HG03442 (cell line): ENCODE measurements at regions not wholly inside any gene's neighbourhood (a gene's known extent, or its start where the extent isn't known, plus 50 kb on each side); places are given as distances from the start of the nearest gene placed in this dataset.
"Not testable (repeated sequence)": the region's sequence is repeated elsewhere in the genome, so short reads cannot be mapped to it uniquely, and the experiment has no call there.

Experiments
- ATAC-seq: cut with Tn5 transposase; IDR thresholded peaks from one replicate; pipeline ENCODE4 v1.9.1; 2021; ENCODE audit warnings: mild to moderate bottlenecking, moderate library complexity; ENCODE audit not compliant: unreplicated experiment

- ATAC-seq = not testable (repeated sequence)
Observed at GRCh38 chr20:47892681-47893080, 107.4 kb upstream of the SULF2 start.

- not testable (repeated sequence) for ATAC-seq
Observed at GRCh38 chr20:47890708-47891107, 105.4 kb upstream of the SULF2 start.

- not testable (repeated sequence) for ATAC-seq
Observed at GRCh38 chr20:47889751-47890150, 104.5 kb upstream of the SULF2 start.

- ATAC-seq = no peak
Observed at GRCh38 chr20:47888351-47888750, 103.1 kb upstream of the SULF2 start.

- ATAC-seq = no peak
Observed at GRCh38 chr20:47887477-47888080, 102.3 kb upstream of the SULF2 start.

GRCh38 chr20:47887064-47887463 is 101.8 kb upstream of the SULF2 start:
- ATAC-seq = no peak

GRCh38 chr20:47886454-47887041 is 101.3 kb upstream of the SULF2 start:
- no peak for ATAC-seq

GRCh38 chr20:47885909-47886453 is 100.7 kb upstream of the SULF2 start:
- no peak for ATAC-seq

- not testable (repeated sequence) for ATAC-seq
Observed at GRCh38 chr20:47883940-47884339, 98.7 kb upstream of the SULF2 start.

GRCh38 chr20:47883186-47883585 is 97.9 kb upstream of the SULF2 start:
- ATAC-seq = no peak

GRCh38 chr20:47879771-47880170 is 94.5 kb upstream of the SULF2 start:
- no peak for ATAC-seq

- no peak for ATAC-seq
Observed at GRCh38 chr20:47878601-47879027, 93.3 kb upstream of the SULF2 start.

GRCh38 chr20:47876311-47877088 is 91.2 kb upstream of the SULF2 start:
- ATAC-seq = no peak

GRCh38 chr20:47875297-47876025 is 90.2 kb upstream of the SULF2 start:
- ATAC-seq = no peak

GRCh38 chr20:47872341-47872740 is 87.1 kb upstream of the SULF2 start:
- ATAC-seq = no peak

GRCh38 chr20:47870475-47870874 is 85.2 kb upstream of the SULF2 start:
- ATAC-seq = no peak

GRCh38 chr20:47868744-47869143 is 83.5 kb upstream of the SULF2 start:
- ATAC-seq = no peak

- no peak for ATAC-seq
Observed at GRCh38 chr20:47868236-47868635, 83.0 kb upstream of the SULF2 start.

GRCh38 chr20:47867831-47868230 is 82.5 kb upstream of the SULF2 start:
- ATAC-seq = no peak

- no peak for ATAC-seq
Observed at GRCh38 chr20:47866480-47866879, 81.2 kb upstream of the SULF2 start.

- no peak for ATAC-seq
Observed at GRCh38 chr20:47865912-47866311, 80.6 kb upstream of the SULF2 start.
